DMS53 treated with DMSO at 0.1 percent for 48 hours (cell line): ENCODE measurements at regions not wholly inside any gene's neighbourhood (a gene's known extent, or its start where the extent isn't known, plus 50 kb on each side); places are given as distances from the start of the nearest gene placed in this dataset.

Source experiments
- DNase-seq: peaks from one replicate; lab custom pipeline; 2025; ENCODE audit not compliant: unreplicated experiment; lab: John Stamatoyannopoulos, UW

GRCh38 chr7:33750177-33750576, 155.2 kb upstream of the BMPER start:
- no peak for DNase-seq

DNA sequence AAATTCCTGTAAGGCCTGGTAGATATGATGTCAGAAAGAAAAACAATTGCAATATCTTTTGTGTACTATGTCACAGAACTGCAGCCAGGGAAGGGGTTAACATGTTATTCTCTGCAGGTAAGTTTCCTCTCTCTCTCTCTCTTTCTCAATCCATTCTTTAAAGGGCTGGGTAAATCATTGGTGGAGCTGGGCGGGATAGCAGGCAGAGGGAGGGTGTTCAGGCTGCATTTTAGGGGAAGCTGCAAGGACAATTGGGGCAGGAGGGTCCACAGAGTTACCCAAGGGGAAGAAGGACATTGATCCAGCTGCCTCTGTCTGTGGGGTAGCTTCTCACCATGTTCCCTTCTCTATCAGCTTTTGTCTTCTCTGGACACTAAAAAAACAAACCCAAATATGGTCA, 153.9 kb upstream of the BMPER start:
- DNase-seq = no peak

DNA sequence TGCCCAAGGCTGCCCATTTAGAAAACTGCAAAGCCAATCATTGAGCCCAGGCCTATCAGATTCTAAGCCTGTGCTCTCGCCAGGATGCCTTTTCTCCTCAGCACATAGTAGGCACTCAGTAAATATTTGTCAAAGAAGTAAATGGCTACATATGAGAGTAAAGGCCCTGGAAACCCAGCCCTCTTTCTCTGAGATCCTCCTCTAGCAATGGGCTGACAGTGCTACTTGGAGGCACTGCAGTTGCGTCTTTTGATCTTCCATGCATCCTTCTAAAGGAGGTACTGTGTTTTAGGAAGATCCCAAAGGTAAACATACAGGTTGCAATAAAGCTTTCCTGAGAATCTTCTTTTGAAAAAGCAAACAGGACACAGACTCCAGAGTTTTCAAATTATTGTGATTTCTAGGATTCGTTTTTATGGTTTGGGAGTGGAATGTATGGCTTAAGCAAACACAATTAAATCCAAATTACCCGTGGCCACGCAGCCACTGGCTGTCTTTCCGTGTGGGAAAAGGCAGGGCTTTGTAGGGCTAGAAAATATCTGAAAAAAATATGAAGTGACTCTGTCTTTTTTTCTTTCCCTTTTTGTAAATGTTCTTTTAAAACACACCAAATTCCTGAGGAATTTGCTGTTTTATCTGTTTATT, 151.3 kb upstream of the BMPER start:
- no peak for DNase-seq

DNA sequence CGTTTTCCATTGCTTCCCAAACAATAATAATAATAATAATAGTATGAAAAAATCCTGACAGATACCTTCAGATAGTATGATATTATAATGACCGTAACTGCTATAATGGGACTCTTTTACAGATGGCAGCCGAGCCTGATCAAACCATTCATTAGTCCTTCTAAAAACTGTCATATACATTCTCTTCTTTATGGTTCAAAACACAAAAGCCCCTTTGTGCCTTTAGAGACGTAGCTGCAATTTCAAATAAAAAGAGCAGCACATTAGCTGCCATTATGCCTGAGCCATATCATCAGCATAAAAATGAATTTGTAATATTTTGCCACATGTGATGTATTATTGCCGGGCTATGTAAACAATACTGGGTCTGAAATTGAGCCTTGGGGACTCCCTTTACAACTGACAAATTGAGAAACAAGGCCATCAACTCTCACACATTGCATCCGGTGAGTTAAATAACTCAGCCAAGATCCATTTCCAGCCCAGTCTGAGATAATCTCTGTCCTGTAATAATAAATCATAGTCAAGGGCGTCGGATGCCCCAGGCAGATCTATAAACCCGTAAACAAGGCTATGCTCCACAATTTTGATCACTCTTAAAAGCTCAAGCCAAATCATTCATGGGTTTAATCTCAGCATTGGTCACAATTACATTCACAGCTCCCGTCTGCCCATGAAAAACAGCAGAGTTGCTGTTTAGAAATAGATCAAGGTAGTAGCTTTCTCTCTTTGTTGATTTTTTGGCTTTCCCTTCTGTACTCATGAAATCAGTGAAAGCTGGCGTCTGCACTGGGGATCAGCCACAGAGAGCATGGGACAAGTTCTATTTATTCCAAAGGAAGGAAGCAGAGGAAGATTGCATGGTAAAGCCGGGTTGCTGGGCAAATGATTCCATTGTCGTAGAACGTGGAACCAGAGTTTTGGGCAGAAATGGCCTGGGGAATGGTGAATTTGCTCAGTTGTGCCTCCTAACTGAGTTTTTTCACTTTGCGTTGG, 150.1 kb upstream of the BMPER start:
- no peak for DNase-seq

DNA sequence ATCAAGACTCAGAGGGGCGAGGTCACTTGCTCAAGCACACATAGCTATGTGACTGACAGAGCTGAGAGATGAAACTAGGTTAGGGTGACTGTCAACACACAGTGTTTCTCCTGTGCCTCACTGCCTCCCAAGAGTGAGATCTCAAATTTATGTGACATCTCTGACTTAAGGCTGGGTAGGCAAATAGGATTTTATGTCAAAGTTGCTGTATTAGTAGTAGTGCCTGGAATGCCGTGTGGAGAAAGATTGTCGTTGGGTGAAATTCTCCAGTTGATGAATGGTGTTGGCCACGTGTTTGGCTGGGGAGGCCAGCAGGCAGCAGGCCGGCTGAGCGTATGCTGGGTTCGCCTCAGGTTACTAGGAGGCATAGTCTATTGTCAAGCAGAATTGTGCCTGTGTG, 148.3 kb upstream of the BMPER start:
- no peak for DNase-seq

- DNase-seq = peak; percentile 65
Observed at GRCh38 chr7:33757563-33758165, 147.7 kb upstream of the BMPER start.

- DNase-seq = no peak
Observed at GRCh38 chr7:33760146-33760545, 145.2 kb upstream of the BMPER start.

DNA sequence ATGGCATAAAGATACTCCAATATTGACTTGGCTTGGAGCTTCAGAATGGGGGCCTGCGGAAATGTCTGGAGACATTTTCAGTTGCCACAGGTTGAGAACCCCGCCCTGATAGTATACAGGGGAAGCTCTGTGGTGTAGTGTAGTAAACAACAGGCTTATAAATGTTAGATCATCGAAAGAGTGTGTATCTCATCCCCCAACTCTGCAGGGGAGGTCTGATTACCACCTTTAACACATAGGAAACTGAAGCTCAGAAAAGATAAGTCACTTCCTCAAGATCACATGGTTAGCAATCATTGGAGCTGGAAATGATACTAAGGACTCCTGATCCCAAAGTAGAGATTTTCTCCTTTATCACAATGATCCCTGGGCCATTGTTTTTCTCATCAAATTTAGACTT, 144.5 kb upstream of the BMPER start:
- DNase-seq = no peak

DNA sequence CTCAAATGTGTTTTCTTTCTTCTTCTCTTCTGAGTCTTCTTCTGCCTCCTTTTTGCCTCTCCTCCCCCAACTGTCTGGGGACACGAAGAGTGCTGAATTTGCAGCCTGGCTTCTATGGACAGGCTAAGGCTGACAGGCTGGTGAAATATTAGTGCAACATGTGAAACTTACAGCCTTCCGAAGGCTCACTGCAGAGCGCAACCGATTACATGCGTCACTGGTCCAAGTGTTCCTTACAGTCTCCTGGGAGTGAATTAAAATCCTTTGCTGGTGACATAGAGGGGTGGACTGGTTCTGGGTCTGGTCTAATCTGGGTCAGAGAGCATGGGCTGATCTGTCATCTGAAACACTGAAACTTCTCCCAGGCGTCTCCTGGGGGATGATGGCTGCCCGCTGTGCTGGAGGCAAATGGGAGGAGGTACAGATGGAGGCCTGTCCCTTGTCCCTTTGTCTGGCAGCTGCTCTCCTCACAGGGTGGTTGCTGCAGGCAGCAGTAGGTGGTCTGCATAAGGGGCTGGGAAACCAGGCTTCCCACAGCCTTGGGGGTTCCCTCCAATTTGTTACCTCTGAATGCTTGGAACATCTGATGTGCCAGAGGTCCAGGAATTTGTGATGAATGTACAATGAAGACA, 143.8 kb upstream of the BMPER start:
- DNase-seq = no peak

DNA sequence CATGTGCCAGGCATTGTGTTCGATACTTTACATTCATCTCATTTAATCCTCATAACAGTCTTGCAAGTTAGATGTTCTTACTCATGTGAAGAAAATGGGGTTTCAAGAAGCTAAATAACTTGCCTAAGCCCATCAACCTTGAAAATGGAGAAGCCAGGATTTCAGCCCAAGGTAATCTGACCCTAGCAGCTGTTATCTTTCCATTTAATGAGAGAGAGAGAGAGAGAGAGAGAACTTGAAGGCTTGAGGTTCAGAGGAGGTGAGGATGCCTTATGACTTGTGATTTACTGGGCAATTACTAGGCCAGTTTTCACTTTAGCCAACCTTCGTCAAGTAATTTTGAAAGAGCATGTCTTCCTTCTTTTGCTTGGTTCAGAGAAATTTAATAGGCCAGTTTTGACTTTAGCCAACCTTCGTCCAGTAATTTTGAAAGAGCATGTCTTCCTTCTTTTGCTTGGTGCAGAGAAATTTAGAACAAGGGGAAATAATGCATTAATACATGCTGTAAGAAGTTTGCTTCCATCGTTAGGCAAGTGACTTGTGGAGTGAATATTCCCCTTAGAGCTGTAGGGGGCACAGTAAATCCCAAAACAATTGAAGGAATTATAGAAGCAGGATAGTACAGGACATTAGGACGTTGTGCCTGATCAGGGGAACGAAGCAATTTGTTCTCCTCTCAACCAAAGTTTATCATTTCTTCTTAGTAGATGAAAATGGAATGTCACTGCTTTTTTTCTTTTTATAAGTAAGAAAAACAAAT, 143.0 kb upstream of the BMPER start:
- no peak for DNase-seq

GRCh38 chr7:33762911-33763306, 142.4 kb upstream of the BMPER start:
- DNase-seq = no peak

- DNase-seq = no peak
Observed at GRCh38 chr7:33764752-33765451, 140.4 kb upstream of the BMPER start.

DNA sequence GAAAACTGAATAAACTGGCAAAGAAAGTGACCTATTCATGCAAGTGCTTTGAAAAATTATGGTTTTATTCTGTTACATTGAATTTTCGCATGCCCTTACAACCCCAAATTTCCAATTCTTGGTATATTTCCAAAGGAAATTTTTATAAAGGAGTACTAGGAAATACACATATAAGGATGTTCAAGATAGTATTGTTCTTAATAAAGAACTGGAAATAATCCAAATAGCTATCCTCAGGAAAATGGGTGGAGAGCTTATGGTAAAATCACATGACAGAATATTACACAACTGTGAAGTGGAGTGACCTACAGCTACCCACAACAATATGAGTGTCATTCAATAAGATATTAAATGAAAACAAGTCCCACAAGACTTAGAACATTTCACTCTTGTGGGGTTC, 138.9 kb upstream of the BMPER start:
- DNase-seq = no peak

GRCh38 chr7:33769930-33770329, 135.4 kb upstream of the BMPER start:
- no peak for DNase-seq

- no peak for DNase-seq
Observed at GRCh38 chr7:33770576-33770975, 134.8 kb upstream of the BMPER start.

DNA sequence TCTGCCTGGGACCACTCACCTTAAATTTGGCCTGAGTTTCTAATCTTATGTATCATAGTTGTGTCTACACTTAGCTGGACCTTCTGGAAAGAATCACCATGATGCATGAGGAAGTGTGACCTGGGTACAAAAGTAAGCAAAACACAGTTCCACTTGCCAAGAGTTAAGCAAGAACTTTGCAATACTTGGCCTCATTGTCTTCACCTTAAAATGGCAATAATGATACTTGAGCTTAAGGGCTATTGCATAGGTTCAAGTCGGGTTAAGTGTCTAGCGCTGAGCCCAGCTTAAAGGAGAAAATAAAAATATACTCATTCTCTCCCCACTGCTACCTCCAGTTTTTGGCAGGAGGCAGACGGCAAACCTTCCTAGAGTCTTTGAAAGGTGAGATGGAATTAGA, 133.9 kb upstream of the BMPER start:
- DNase-seq = no peak

- no peak for DNase-seq
Observed at GRCh38 chr7:33773053-33773452, 132.3 kb upstream of the BMPER start.

DNA sequence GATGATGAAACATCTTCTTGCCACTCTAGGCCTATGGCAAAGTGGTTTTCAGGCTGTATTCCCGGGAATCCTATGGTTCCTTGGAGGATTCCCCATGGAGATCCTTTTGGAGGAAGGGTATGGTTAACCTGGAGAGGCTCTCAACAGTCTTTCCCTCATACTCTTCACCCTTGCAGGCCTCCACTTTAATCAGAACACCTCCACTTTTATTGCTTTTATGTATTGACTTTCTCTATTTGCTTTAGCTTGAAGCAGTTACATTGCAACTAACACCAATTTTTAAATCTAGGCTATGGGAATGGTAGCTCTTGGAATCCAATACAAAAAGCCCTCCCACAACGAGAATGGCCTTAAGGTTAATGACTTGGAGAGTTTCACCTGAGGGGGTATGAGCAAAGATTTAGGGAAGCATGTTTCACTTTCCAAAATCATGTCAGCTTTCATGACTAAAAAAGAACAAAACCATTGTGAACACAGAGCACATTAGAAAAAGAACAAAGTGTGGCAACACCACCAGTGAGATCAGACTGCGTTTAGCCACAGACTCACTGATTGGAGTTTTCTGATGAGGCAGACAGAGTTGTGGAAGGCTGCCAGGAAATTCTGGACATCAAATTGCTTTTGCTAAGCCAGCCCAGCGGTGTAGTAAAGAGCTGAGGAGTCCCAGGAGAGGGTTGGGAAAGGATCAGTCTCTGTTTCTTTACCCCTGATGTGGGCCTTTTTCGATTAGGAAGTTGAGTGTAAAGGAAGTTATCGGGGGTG, 130.4 kb upstream of the BMPER start:
- DNase-seq = no peak

- no peak for DNase-seq
Observed at GRCh38 chr7:33775790-33776189, 129.5 kb upstream of the BMPER start.
